ENCODE measurements at regions not wholly inside any gene's neighbourhood (a gene's known extent, or its start where the extent isn't known, plus 50 kb on each side); places are given as distances from the start of the nearest gene placed in this dataset.

DNA sequence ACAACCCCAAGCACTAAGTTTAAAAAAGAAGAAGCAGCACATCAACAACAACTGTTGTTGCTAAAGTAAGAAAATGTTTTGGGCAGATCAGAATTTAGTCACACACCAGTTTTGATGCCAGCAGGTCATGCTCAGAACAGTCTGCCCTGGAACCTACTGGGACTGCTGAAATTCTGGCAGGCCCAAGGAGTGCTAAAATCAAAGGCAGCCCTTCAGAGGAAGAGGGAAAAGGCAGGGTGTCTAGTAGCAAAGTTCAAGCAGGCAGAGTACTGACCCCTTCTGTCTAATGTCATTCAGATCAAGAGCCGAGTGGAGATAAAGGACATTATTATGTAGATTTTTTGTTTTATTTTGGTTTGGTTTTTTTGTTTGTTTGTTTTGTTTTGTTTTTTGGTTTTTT, 96.6 kb upstream of the LOC128125822 start:
- no peak for DNase-seq
- H3K27me3 Mint-ChIP-seq (ENCODE audit: low read depth) = peaks cover 11% of the 10 kb centered on the region
- ATAC-seq (replicated peaks in 1 of 2) = no peak
- no peak overlapping the region for H3K4me3 Mint-ChIP-seq
- H3K27ac Mint-ChIP-seq = no peak overlapping the region
- H3K4me1 Mint-ChIP-seq (ENCODE audit: low read depth) = no peaks in the 10 kb centered on the region
- H3K36me3 Mint-ChIP-seq (ENCODE audit: insufficient read depth in 2 of 2) = no peaks in the 10 kb centered on the region
- no peaks in the 10 kb centered on the region for H3K9me3 Mint-ChIP-seq

DNA sequence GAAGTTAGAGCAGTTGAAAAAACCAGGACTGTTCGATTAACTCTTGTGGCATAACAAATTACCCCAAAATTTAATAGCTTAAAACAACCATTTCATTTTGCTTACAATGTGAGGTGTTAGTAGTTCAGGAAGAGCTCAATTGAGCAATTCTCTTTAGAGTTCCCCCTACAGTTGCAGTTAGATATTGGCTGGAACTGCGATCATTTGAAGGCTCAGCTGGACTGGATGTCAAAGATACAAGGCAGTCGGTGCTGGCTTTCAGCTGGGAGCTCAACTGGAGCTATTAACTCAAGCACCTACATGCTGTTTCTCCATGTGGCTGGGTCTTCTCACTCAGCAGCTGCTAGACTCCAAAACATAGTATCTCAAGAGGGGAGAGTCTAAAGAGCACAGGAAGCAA, 96.0 kb upstream of the LOC128125822 start:
- H3K27me3 Mint-ChIP-seq (ENCODE audit: low read depth) = peaks cover 11% of the 10 kb centered on the region
- no peaks in the 10 kb centered on the region for H3K36me3 Mint-ChIP-seq (ENCODE audit: insufficient read depth in 2 of 2)
- H3K27ac Mint-ChIP-seq = no peak overlapping the region
- no peak overlapping the region for H3K4me3 Mint-ChIP-seq
- no peaks in the 10 kb centered on the region for H3K4me1 Mint-ChIP-seq (ENCODE audit: low read depth)
- ATAC-seq (replicated peaks in 1 of 2) (no peak), DNase-seq (no peak)
- H3K9me3 Mint-ChIP-seq = no peaks in the 10 kb centered on the region

- no peak overlapping the region for H3K27ac Mint-ChIP-seq
- H3K27me3 Mint-ChIP-seq (ENCODE audit: low read depth) = peaks cover 11% of the 10 kb centered on the region
- no peaks in the 10 kb centered on the region for H3K4me1 Mint-ChIP-seq (ENCODE audit: low read depth)
- no peak overlapping the region for H3K4me3 Mint-ChIP-seq
- no peak for ATAC-seq (replicated peaks in 1 of 2)
- no peaks in the 10 kb centered on the region for H3K36me3 Mint-ChIP-seq (ENCODE audit: insufficient read depth in 2 of 2)
- no peaks in the 10 kb centered on the region for H3K9me3 Mint-ChIP-seq
- no peak for DNase-seq
Measured at GRCh38 chr6:63477422-63478040, 94.7 kb upstream of the LOC128125822 start.

- Mint-ChIP-seq H3K4me3 (no peak overlapping the region), H3K9me3 (no peaks in the 10 kb centered on the region), H3K36me3 (ENCODE audit: insufficient read depth in 2 of 2) (no peaks in the 10 kb centered on the region), H3K27ac (no peak overlapping the region), H3K4me1 (ENCODE audit: low read depth) (no peaks in the 10 kb centered on the region), H3K27me3 (ENCODE audit: low read depth) (peaks cover 11% of the 10 kb centered on the region)
- no peak for DNase-seq
- no peak for ATAC-seq (replicated peaks in 1 of 2)
Measured at GRCh38 chr6:63478734-63479133, 93.5 kb upstream of the LOC128125822 start.

- H3K4me1 Mint-ChIP-seq (ENCODE audit: low read depth) = no peaks in the 10 kb centered on the region
- DNase-seq (no peak), ATAC-seq (replicated peaks in 1 of 2) (no peak)
- H3K27ac Mint-ChIP-seq = no peak overlapping the region
- no peaks in the 10 kb centered on the region for H3K9me3 Mint-ChIP-seq
- no peak overlapping the region for H3K4me3 Mint-ChIP-seq
- H3K36me3 Mint-ChIP-seq (ENCODE audit: insufficient read depth in 2 of 2) = no peaks in the 10 kb centered on the region
- H3K27me3 Mint-ChIP-seq (ENCODE audit: low read depth) = no peaks in the 10 kb centered on the region
Measured at GRCh38 chr6:63486196-63486595, 86.1 kb upstream of the LOC128125822 start.

GRCh38 chr6:63487103-63487813, 85.0 kb upstream of the LOC128125822 start:
- Mint-ChIP-seq H3K27ac (no peak overlapping the region), H3K4me1 (ENCODE audit: low read depth) (no peaks in the 10 kb centered on the region), H3K36me3 (ENCODE audit: insufficient read depth in 2 of 2) (no peaks in the 10 kb centered on the region), H3K4me3 (no peak overlapping the region), H3K27me3 (ENCODE audit: low read depth) (no peaks in the 10 kb centered on the region), H3K9me3 (no peaks in the 10 kb centered on the region)
- ATAC-seq (replicated peaks in 1 of 2) = no peak
- no peak for DNase-seq

GRCh38 chr6:63491119-63491518, 81.2 kb upstream of the LOC128125822 start:
- no peak for DNase-seq
- no peaks in the 10 kb centered on the region for H3K36me3 Mint-ChIP-seq (ENCODE audit: insufficient read depth in 2 of 2)
- no peaks in the 10 kb centered on the region for H3K27me3 Mint-ChIP-seq (ENCODE audit: low read depth)
- no peak overlapping the region for H3K4me3 Mint-ChIP-seq
- ATAC-seq (replicated peaks in 1 of 2) = no peak
- no peak overlapping the region for H3K27ac Mint-ChIP-seq
- H3K4me1 Mint-ChIP-seq (ENCODE audit: low read depth) = no peaks in the 10 kb centered on the region
- no peaks in the 10 kb centered on the region for H3K9me3 Mint-ChIP-seq

- H3K36me3 Mint-ChIP-seq (ENCODE audit: insufficient read depth in 2 of 2) = no peaks in the 10 kb centered on the region
- no peak overlapping the region for H3K4me3 Mint-ChIP-seq
- no peak for ATAC-seq (replicated peaks in 1 of 2)
- DNase-seq = no peak
- no peaks in the 10 kb centered on the region for H3K9me3 Mint-ChIP-seq
- no peaks in the 10 kb centered on the region for H3K27me3 Mint-ChIP-seq (ENCODE audit: low read depth)
- H3K4me1 Mint-ChIP-seq (ENCODE audit: low read depth) = no peaks in the 10 kb centered on the region
- no peak overlapping the region for H3K27ac Mint-ChIP-seq
Measured at GRCh38 chr6:63492476-63492875, 79.8 kb upstream of the LOC128125822 start.

- Mint-ChIP-seq H3K9me3 (no peaks in the 10 kb centered on the region), H3K4me1 (ENCODE audit: low read depth) (no peaks in the 10 kb centered on the region), H3K36me3 (ENCODE audit: insufficient read depth in 2 of 2) (no peaks in the 10 kb centered on the region), H3K27ac (no peak overlapping the region), H3K27me3 (ENCODE audit: low read depth) (no peaks in the 10 kb centered on the region), H3K4me3 (no peak overlapping the region)
- DNase-seq = no peak
- no peak for ATAC-seq (replicated peaks in 1 of 2)
Measured at GRCh38 chr6:63493557-63493956, 78.7 kb upstream of the LOC128125822 start.

DNA sequence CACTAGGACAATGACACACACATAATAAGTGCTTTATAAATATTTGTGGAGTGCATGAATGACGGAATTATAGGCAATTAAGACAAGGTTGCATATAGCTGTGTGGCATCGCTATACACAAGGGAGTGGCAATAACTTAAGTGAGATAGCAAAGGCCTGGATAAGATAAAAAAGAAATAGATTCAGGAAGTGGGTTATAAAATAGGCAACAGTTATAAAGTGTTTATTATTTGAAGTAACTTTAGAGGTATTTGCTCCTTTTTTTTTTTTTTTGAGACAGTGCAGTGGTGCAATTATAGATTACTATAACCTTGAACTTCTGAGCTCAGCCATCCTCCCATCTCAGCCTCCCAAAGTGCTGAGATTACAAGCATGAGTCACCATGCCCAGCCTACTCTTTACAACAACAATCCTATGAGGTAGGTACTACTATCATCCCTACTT, 75.9 kb upstream of the LOC128125822 start:
- Mint-ChIP-seq H3K9me3 (no peaks in the 10 kb centered on the region), H3K36me3 (ENCODE audit: insufficient read depth in 2 of 2) (no peaks in the 10 kb centered on the region), H3K27ac (no peak overlapping the region), H3K4me3 (no peak overlapping the region), H3K4me1 (ENCODE audit: low read depth) (no peaks in the 10 kb centered on the region), H3K27me3 (ENCODE audit: low read depth) (no peaks in the 10 kb centered on the region)
- DNase-seq (no peak), ATAC-seq (replicated peaks in 1 of 2) (no peak)

GRCh38 chr6:63502156-63502555, 70.1 kb upstream of the LOC128125822 start:
- no peak overlapping the region for H3K4me3 Mint-ChIP-seq
- H3K9me3 Mint-ChIP-seq = no peaks in the 10 kb centered on the region
- ATAC-seq (replicated peaks in 1 of 2) (no peak), DNase-seq (no peak)
- peaks cover 10% of the 10 kb centered on the region for H3K4me1 Mint-ChIP-seq (ENCODE audit: low read depth)
- H3K27ac Mint-ChIP-seq = no peak overlapping the region
- no peaks in the 10 kb centered on the region for H3K36me3 Mint-ChIP-seq (ENCODE audit: insufficient read depth in 2 of 2)
- H3K27me3 Mint-ChIP-seq (ENCODE audit: low read depth) = no peaks in the 10 kb centered on the region

DNA sequence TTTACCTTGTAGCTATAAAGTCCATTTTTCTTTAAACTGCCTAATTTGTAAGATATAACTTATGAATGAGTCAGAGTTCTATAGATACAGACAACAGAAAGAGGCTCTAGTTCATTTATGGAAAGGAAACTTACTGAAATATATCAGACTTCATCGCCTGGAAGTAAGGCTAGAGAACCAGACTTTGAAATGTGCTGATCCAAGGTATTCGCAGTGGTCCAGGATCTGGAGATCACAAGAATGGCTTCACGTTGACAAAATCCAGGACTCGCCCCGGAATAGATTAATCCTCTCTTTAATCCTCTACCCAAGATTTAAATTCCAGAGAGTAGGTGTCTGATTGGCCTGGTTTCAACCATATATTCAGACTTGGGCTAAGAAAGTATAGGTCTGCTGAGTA, 69.1 kb upstream of the LOC128125822 start:
- H3K36me3 Mint-ChIP-seq (ENCODE audit: insufficient read depth in 2 of 2) = no peaks in the 10 kb centered on the region
- no peak overlapping the region for H3K4me3 Mint-ChIP-seq
- DNase-seq = no peak
- peaks cover 10% of the 10 kb centered on the region for H3K4me1 Mint-ChIP-seq (ENCODE audit: low read depth)
- no peaks in the 10 kb centered on the region for H3K9me3 Mint-ChIP-seq
- H3K27me3 Mint-ChIP-seq (ENCODE audit: low read depth) = no peaks in the 10 kb centered on the region
- no peak overlapping the region for H3K27ac Mint-ChIP-seq
- ATAC-seq (replicated peaks in 1 of 2) = no peak

DNA sequence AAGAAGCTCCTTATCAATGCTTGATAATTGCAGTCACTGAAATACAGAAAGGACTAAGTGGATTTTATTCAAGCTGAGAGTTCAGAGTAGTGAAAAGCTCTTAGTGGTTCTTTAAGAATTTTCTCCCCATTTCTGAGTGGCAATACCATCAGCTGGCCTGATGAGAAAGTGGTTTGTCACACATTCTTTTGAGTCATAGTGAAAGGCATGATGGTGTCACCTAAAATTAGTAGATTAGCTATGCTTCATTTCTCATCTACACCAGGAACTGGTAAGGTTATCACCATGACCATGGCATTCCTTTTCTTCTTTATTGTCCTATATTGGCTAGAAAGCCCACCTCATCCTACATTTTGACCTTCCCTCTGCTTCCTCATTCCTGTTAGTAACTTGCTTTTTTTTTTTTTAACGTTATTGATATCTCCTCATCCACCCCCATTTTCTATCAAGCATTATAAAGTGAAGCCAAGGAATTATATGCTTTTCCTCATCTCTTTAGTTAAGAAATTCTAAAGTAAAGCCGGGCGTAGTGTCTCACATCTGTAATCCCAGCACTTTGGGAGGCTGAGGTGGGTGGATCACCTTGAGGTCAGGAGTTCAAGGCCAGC, 67.4 kb upstream of the LOC128125822 start:
- Mint-ChIP-seq H3K27me3 (ENCODE audit: low read depth) (no peaks in the 10 kb centered on the region), H3K4me1 (ENCODE audit: low read depth) (peaks cover 10% of the 10 kb centered on the region), H3K27ac (no peak overlapping the region), H3K36me3 (ENCODE audit: insufficient read depth in 2 of 2) (no peaks in the 10 kb centered on the region), H3K9me3 (no peaks in the 10 kb centered on the region), H3K4me3 (no peak overlapping the region)
- DNase-seq (peak in 1 of 2 donors; percentile 8), ATAC-seq (replicated peaks in 1 of 2) (peak; percentile 83 to 90)

Data from activated T-cell treated with anti-CD3 and anti-CD28 coated beads, Interleukin-2, amount 50 U/mL, for 72 hours (primary cell).